ENCODE measurements at regions not wholly inside any gene's neighbourhood (a gene's known extent, or its start where the extent isn't known, plus 50 kb on each side); places are given as distances from the start of the nearest gene placed in this dataset.
"Not testable (repeated sequence)": the region's sequence is repeated elsewhere in the genome, so short reads cannot be mapped to it uniquely, and the experiment has no call there.

GRCh38 chr2:166725927-166726924 is 162.1 kb upstream of the XIRP2 start:
- no peak overlapping the region for H3K27ac Mint-ChIP-seq
- H3K4me1 Mint-ChIP-seq (ENCODE audit: low read depth) = no peaks in the 10 kb centered on the region
- ChIA-PET CTCF (no interaction called here), POLR2A (no interaction called here)
- no peak for ATAC-seq
- no peak for DNase-seq
- no peaks in the 10 kb centered on the region for H3K27me3 Mint-ChIP-seq (ENCODE audit: low read depth)
- H3K9me3 Mint-ChIP-seq (ENCODE audit: insufficient read depth) = peaks cover 4% of the 10 kb centered on the region
- no peaks in the 10 kb centered on the region for H3K36me3 Mint-ChIP-seq (ENCODE audit: low read depth)
- H3K4me3 Mint-ChIP-seq = no peak overlapping the region

GRCh38 chr2:166716968-166717367 is 171.3 kb upstream of the XIRP2 start:
- POLR2A ChIA-PET = no interaction called here
- no peaks in the 10 kb centered on the region for H3K4me1 Mint-ChIP-seq (ENCODE audit: low read depth)
- H3K9me3 Mint-ChIP-seq (ENCODE audit: insufficient read depth) = no peaks in the 10 kb centered on the region
- ATAC-seq (no peak), DNase-seq (no peak)
- H3K4me3 Mint-ChIP-seq = no peak overlapping the region
- H3K27ac Mint-ChIP-seq = no peak overlapping the region
- H3K27me3 Mint-ChIP-seq (ENCODE audit: low read depth) = no peaks in the 10 kb centered on the region
- no peaks in the 10 kb centered on the region for H3K36me3 Mint-ChIP-seq (ENCODE audit: low read depth)
- CTCF ChIA-PET = no interaction called here

- Mint-ChIP-seq H3K4me3 (no peak overlapping the region), H3K36me3 (ENCODE audit: low read depth) (no peaks in the 10 kb centered on the region), H3K9me3 (ENCODE audit: insufficient read depth) (no peaks in the 10 kb centered on the region), H3K27me3 (ENCODE audit: low read depth) (no peaks in the 10 kb centered on the region), H3K4me1 (ENCODE audit: low read depth) (no peaks in the 10 kb centered on the region), H3K27ac (no peak overlapping the region)
- DNase-seq (no peak), ATAC-seq (no peak)
- POLR2A ChIA-PET = no interaction called here
- CTCF ChIA-PET = no interaction called here
Observed at GRCh38 chr2:166700079-166700478, 188.2 kb upstream of the XIRP2 start.

- ATAC-seq (no peak), DNase-seq (no peak)
- POLR2A ChIA-PET = no interaction called here
- peaks cover 14% of the 10 kb centered on the region for H3K9me3 Mint-ChIP-seq (ENCODE audit: insufficient read depth)
- no peak overlapping the region for H3K4me3 Mint-ChIP-seq
- CTCF ChIA-PET = no interaction called here
- no peaks in the 10 kb centered on the region for H3K27me3 Mint-ChIP-seq (ENCODE audit: low read depth)
- H3K27ac Mint-ChIP-seq = no peak overlapping the region
- no peaks in the 10 kb centered on the region for H3K4me1 Mint-ChIP-seq (ENCODE audit: low read depth)
- no peaks in the 10 kb centered on the region for H3K36me3 Mint-ChIP-seq (ENCODE audit: low read depth)
Observed at GRCh38 chr2:166695154-166695553, 193.1 kb upstream of the XIRP2 start.

- H3K27ac Mint-ChIP-seq; H3K4me1 Mint-ChIP-seq (ENCODE audit: low read depth); POLR2A ChIA-PET; DNase-seq; ATAC-seq; H3K4me3 Mint-ChIP-seq; CTCF ChIA-PET; H3K9me3 Mint-ChIP-seq (ENCODE audit: insufficient read depth); H3K27me3 Mint-ChIP-seq (ENCODE audit: low read depth); H3K36me3 Mint-ChIP-seq (ENCODE audit: low read depth): not testable (repeated sequence)
Observed at GRCh38 chr2:166686057-166686456, 192.0 kb upstream of the SCN7A start.

GRCh38 chr2:166677996-166678395 is 183.9 kb upstream of the SCN7A start:
- H3K36me3 Mint-ChIP-seq (ENCODE audit: low read depth) = no peaks in the 10 kb centered on the region
- no peaks in the 10 kb centered on the region for H3K4me1 Mint-ChIP-seq (ENCODE audit: low read depth)
- no peak overlapping the region for H3K4me3 Mint-ChIP-seq
- no peak for ATAC-seq
- POLR2A ChIA-PET = no interaction called here
- CTCF ChIA-PET = interaction anchor here (0.6 kb wide), 1 partner anchor 139 kb away, joined by 3 read pairs; no protein-coding TSS in a partner anchor
- H3K27ac Mint-ChIP-seq = no peak overlapping the region
- no peaks in the 10 kb centered on the region for H3K9me3 Mint-ChIP-seq (ENCODE audit: insufficient read depth)
- no peaks in the 10 kb centered on the region for H3K27me3 Mint-ChIP-seq (ENCODE audit: low read depth)
- no peak for DNase-seq

- no peak overlapping the region for H3K4me3 Mint-ChIP-seq
- no peak for DNase-seq
- no peak for ATAC-seq
- POLR2A ChIA-PET = no interaction called here
- H3K36me3 Mint-ChIP-seq (ENCODE audit: low read depth) = no peaks in the 10 kb centered on the region
- no peaks in the 10 kb centered on the region for H3K27me3 Mint-ChIP-seq (ENCODE audit: low read depth)
- CTCF ChIA-PET = no interaction called here
- H3K27ac Mint-ChIP-seq = no peak overlapping the region
- no peaks in the 10 kb centered on the region for H3K4me1 Mint-ChIP-seq (ENCODE audit: low read depth)
- no peaks in the 10 kb centered on the region for H3K9me3 Mint-ChIP-seq (ENCODE audit: insufficient read depth)
Observed at GRCh38 chr2:166676716-166677115, 182.7 kb upstream of the SCN7A start.

GRCh38 chr2:166675553-166675952 is 181.5 kb upstream of the SCN7A start:
- Mint-ChIP-seq H3K27me3 (ENCODE audit: low read depth) (no peaks in the 10 kb centered on the region), H3K27ac (no peak overlapping the region), H3K4me3 (no peak overlapping the region), H3K36me3 (ENCODE audit: low read depth) (no peaks in the 10 kb centered on the region), H3K4me1 (ENCODE audit: low read depth) (no peaks in the 10 kb centered on the region), H3K9me3 (ENCODE audit: insufficient read depth) (no peaks in the 10 kb centered on the region)
- DNase-seq (no peak), ATAC-seq (no peak)
- ChIA-PET CTCF (no interaction called here), POLR2A (no interaction called here)

- Mint-ChIP-seq H3K4me3 (no peak overlapping the region), H3K27me3 (ENCODE audit: low read depth) (no peaks in the 10 kb centered on the region), H3K4me1 (ENCODE audit: low read depth) (no peaks in the 10 kb centered on the region), H3K9me3 (ENCODE audit: insufficient read depth) (no peaks in the 10 kb centered on the region), H3K27ac (no peak overlapping the region), H3K36me3 (ENCODE audit: low read depth) (no peaks in the 10 kb centered on the region)
- ChIA-PET CTCF (no interaction called here), POLR2A (no interaction called here)
- DNase-seq (no peak), ATAC-seq (no peak)
Observed at GRCh38 chr2:166673986-166674385, 179.9 kb upstream of the SCN7A start.

- ATAC-seq (no peak), DNase-seq (no peak)
- Mint-ChIP-seq H3K4me1 (ENCODE audit: low read depth) (no peaks in the 10 kb centered on the region), H3K9me3 (ENCODE audit: insufficient read depth) (no peaks in the 10 kb centered on the region), H3K27ac (no peak overlapping the region), H3K36me3 (ENCODE audit: low read depth) (no peaks in the 10 kb centered on the region), H3K27me3 (ENCODE audit: low read depth) (no peaks in the 10 kb centered on the region), H3K4me3 (no peak overlapping the region)
- POLR2A ChIA-PET = no interaction called here
- CTCF ChIA-PET = no interaction called here
Observed at GRCh38 chr2:166671801-166672200, 177.8 kb upstream of the SCN7A start.

GRCh38 chr2:166671235-166671634 is 177.2 kb upstream of the SCN7A start:
- no peaks in the 10 kb centered on the region for H3K27me3 Mint-ChIP-seq (ENCODE audit: low read depth)
- H3K4me1 Mint-ChIP-seq (ENCODE audit: low read depth) = no peaks in the 10 kb centered on the region
- no peaks in the 10 kb centered on the region for H3K36me3 Mint-ChIP-seq (ENCODE audit: low read depth)
- no peaks in the 10 kb centered on the region for H3K9me3 Mint-ChIP-seq (ENCODE audit: insufficient read depth)
- DNase-seq (no peak), ATAC-seq (no peak)
- H3K27ac Mint-ChIP-seq = no peak overlapping the region
- CTCF ChIA-PET = no interaction called here
- POLR2A ChIA-PET = no interaction called here
- H3K4me3 Mint-ChIP-seq = no peak overlapping the region

- H3K36me3 Mint-ChIP-seq (ENCODE audit: low read depth) = no peaks in the 10 kb centered on the region
- H3K9me3 Mint-ChIP-seq (ENCODE audit: insufficient read depth) = no peaks in the 10 kb centered on the region
- DNase-seq (no peak), ATAC-seq (no peak)
- no peak overlapping the region for H3K4me3 Mint-ChIP-seq
- no peaks in the 10 kb centered on the region for H3K4me1 Mint-ChIP-seq (ENCODE audit: low read depth)
- POLR2A ChIA-PET = no interaction called here
- CTCF ChIA-PET = no interaction called here
- H3K27ac Mint-ChIP-seq = no peak overlapping the region
- H3K27me3 Mint-ChIP-seq (ENCODE audit: low read depth) = no peaks in the 10 kb centered on the region
Observed at GRCh38 chr2:166665991-166666940, 172.2 kb upstream of the SCN7A start.

All from activated CD8-positive, alpha-beta T cell treated with anti-CD3 and anti-CD28 coated beads, Interleukin-2, amount 10 ng/mL, durations not matched to agents 7 days and 5 days (primary cell).